Esophagus muscularis mucosa (tissue), 4 donors: ENCODE measurements at regions not wholly inside any gene's neighbourhood (a gene's known extent, or its start where the extent isn't known, plus 50 kb on each side); places are given as distances from the start of the nearest gene placed in this dataset.

ENCODE experiments used
- DNase-seq: peaks from one replicate; pipeline ENCODE4 v3.0.0-alpha.2; 2017; ENCODE audit errors: extremely low spot score
- H3K27ac ChIP-seq, 4 donors: fragments of 200-600 bp; sonication (generic); replicated peaks in 1 of 4; 1 replicate in 3 of 4; 2 replicates in 1 of 4; pipeline ENCODE4 v1.5.1; 2016 to 2019; ENCODE audit warnings: mild to moderate bottlenecking in 1 of 4
- H3K27me3 ChIP-seq, 4 donors: fragments of 200-600 bp; sonication (generic); one replicate each; pipeline versions ENCODE4 v1.5.1 to v1.6.0; 2016 to 2019
- H3K36me3 ChIP-seq, 4 donors: fragments of 200-600 bp; sonication (generic); one replicate each; pipeline ENCODE4 v1.5.1; 2016 to 2019
- H3K4me1 ChIP-seq, 4 donors: fragments of 200-600 bp; sonication (generic); one replicate each; pipeline ENCODE4 v1.5.1; 2016 to 2019
- H3K4me3 ChIP-seq, 4 donors: fragments of 200-600 bp; sonication (generic); 1 replicate in 2 of 4; 2 replicates in 2 of 4; pipeline ENCODE4 v1.5.1; 2016 to 2019; ENCODE audit warnings: mild to moderate bottlenecking in 4 of 4, moderate library complexity in 1 of 4
- H3K9me3 ChIP-seq, 4 donors: fragments of 200-600 bp; sonication (generic); 1 replicate in 3 of 4; 2 replicates in 1 of 4; pipeline ENCODE4 v1.5.1; 2016 to 2019
- EP300 ChIP-seq: sonication (generic); formaldehyde crosslinking; IDR thresholded peaks from one replicate; pipeline ENCODE4 v1.6.1; 2017; ENCODE audit warnings: antibody characterized with exemption
- POLR2A ChIP-seq: fragments of 450-650 bp; IDR thresholded peaks from one replicate; pipeline ENCODE4 v1.6.1; 2017; ENCODE audit warnings: antibody characterized with exemption, moderate library complexity, mild to moderate bottlenecking, low read depth
- POLR2AphosphoS5 ChIP-seq, 2 donors: sonication (generic); formaldehyde crosslinking; IDR thresholded peaks; one replicate each; pipeline ENCODE4 v1.6.1; 2017; ENCODE audit warnings: antibody characterized with exemption in 2 of 2
- whole genome bisulfite sequencing: methylation state at CpG from one replicate; pipeline ENCODE4 v1.1.5; 2018; 5-methylcytosine and 5-hydroxymethylcytosine counted together
- intact Hi-C: fragments of 100-400 bp; cut with DNase I; formaldehyde crosslinking; loops from one replicate; pipeline ENCODE4 v1.15.1; 2023
- TF ChIP-seq, protein P1 (sequence below), 3 experiments: fragments of 200-600 bp in 2 of 3; fragments of 450-650 bp in 1 of 3; sonication (generic) in 2 of 3; IDR thresholded peaks; one replicate each; pipeline ENCODE4 v1.5.1; 2017 to 2019; ENCODE audit warnings: antibody characterized with exemption in 3 of 3, mild to moderate bottlenecking in 2 of 3, moderate library complexity in 1 of 3

DNA sequence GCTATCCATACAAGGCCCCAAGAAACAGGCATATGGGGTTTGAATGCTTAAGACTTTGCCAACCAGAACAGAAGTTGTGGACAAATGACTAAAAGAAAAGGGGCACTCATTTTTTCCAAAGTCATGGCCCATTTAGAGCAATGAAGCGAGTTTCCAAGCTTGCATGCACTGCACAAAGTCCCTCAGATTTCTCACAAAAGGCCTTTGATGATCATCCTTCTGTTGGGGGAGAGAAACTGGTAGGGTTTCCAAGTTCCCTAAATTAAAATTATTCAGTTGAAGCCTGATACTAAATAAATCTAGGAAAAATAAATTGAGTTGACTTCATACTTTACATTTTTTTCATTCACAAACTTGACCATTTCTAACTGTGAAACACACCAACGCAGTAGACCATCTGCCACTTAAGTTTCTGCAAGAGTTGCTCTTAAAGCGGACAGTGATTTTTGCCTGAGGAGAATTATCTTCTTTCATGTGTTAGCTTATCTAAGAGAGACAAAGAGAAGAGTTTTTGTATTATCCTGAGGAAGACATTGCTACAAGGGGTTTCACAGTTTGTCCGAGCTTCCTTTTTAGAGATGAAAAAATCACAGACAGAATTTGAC lies 139.2 kb downstream of the SEC16B start:
- intact Hi-C loops, result no loop called here
- DNase-seq, result no peak
- H3K36me3 ChIP-seq, result no peaks in the 10 kb centered on the region
- no peaks in the 10 kb centered on the region for H3K4me1 ChIP-seq
- H3K9me3 ChIP-seq, result no peaks in the 10 kb centered on the region
- no peak for TF ChIP-seq POLR2AphosphoS5 (IDR thresholded peaks at IDR 0.05)
- TF ChIP-seq POLR2A, result no peak
- TF ChIP-seq, protein P1, sequence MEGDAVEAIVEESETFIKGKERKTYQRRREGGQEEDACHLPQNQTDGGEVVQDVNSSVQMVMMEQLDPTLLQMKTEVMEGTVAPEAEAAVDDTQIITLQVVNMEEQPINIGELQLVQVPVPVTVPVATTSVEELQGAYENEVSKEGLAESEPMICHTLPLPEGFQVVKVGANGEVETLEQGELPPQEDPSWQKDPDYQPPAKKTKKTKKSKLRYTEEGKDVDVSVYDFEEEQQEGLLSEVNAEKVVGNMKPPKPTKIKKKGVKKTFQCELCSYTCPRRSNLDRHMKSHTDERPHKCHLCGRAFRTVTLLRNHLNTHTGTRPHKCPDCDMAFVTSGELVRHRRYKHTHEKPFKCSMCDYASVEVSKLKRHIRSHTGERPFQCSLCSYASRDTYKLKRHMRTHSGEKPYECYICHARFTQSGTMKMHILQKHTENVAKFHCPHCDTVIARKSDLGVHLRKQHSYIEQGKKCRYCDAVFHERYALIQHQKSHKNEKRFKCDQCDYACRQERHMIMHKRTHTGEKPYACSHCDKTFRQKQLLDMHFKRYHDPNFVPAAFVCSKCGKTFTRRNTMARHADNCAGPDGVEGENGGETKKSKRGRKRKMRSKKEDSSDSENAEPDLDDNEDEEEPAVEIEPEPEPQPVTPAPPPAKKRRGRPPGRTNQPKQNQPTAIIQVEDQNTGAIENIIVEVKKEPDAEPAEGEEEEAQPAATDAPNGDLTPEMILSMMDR (IDR thresholded peaks at IDR 0.05), result no peak
- TF ChIP-seq EP300, result no peak
- no peak overlapping the region for H3K27ac ChIP-seq
- 93% methylated on average over 4 of the region's 4 CpGs for WGBS
- no peaks in the 10 kb centered on the region for H3K27me3 ChIP-seq
- no peak overlapping the region for H3K4me3 ChIP-seq

DNA sequence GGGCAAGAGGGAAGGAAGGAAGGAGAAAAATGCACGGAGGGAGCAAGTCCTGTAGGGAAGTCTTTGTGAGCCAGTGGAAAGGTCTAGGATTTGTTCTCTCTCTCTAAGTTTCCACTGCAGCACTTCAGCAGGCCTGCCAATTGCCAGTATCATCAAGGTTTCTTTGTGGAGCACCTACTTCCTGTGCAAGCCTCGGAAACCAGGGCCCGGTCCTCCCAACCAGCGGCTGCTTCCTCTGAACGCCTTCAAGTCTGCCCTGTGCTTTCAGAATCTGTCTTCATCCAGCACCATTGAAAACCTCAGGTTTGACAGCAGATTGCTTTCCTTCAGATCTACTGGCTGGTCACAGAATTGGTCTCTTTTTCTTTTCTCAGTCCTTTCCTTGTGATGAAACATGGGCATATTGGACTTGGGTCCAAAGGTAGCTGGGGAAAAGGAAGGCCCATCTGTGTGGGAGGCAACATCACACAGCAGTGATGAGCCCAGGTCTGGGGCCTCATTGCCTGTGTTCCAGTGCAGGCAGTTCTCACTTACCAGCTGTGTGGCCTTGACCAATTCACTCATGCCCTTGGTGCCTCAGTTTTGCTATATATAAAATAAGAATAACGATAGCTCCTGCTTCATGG lies 144.5 kb downstream of the SEC16B start:
- DNase-seq, result no peak
- 65% methylated on average over 6 of the region's 6 CpGs for WGBS
- TF ChIP-seq, protein P1 (IDR thresholded peaks at IDR 0.05), result no peak
- TF ChIP-seq EP300 (no peak), POLR2AphosphoS5 (IDR thresholded peaks at IDR 0.05) (no peak), POLR2A (no peak)
- H3K4me3 ChIP-seq, result no peak overlapping the region
- no peaks in the 10 kb centered on the region for H3K9me3 ChIP-seq
- intact Hi-C loops, result no loop called here
- peaks cover 0 to 13% (median 7%) of the 10 kb centered on the region in 4 donors for H3K4me1 ChIP-seq
- no peaks in the 10 kb centered on the region for H3K36me3 ChIP-seq
- no peaks in the 10 kb centered on the region for H3K27me3 ChIP-seq
- no peak overlapping the region for H3K27ac ChIP-seq

DNA sequence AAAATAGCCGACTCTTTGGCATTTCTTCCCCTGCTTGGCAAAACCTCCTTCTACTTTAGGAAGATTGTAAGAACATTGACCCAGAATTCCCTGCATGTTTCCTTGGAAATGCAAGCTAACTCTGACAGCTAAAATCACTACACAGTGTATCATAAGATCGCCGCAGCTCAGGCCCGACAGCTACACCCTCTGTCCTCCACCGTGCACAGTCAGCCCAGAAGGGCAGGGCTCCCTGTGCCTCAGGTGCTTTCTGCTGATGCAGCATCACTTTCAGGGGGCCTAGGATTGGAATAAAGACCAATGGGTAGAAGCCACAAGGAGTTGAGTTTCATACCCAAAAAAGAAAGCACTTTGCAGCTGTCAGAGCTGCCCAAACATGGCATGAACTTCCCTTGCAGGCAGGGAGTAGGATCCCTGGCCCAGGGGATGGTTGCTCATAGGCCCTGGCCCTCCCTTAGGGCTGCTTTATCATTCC lies 145.3 kb downstream of the SEC16B start:
- TF ChIP-seq, protein P1 (IDR thresholded peaks at IDR 0.05), result no peak
- no peak for TF ChIP-seq EP300
- TF ChIP-seq POLR2A, result no peak
- no peak for TF ChIP-seq POLR2AphosphoS5 (IDR thresholded peaks at IDR 0.05)
- WGBS, result 56% methylated on average over 1 of the region's 5 CpGs
- DNase-seq, result no peak
- intact Hi-C loops, result no loop called here
- no peak overlapping the region for H3K4me3 ChIP-seq
- no peaks in the 10 kb centered on the region for H3K9me3 ChIP-seq
- no peaks in the 10 kb centered on the region for H3K27me3 ChIP-seq
- no peaks in the 10 kb centered on the region for H3K36me3 ChIP-seq
- no peak overlapping the region for H3K27ac ChIP-seq
- peaks cover 0 to 13% (median 7%) of the 10 kb centered on the region in 4 donors for H3K4me1 ChIP-seq

DNA sequence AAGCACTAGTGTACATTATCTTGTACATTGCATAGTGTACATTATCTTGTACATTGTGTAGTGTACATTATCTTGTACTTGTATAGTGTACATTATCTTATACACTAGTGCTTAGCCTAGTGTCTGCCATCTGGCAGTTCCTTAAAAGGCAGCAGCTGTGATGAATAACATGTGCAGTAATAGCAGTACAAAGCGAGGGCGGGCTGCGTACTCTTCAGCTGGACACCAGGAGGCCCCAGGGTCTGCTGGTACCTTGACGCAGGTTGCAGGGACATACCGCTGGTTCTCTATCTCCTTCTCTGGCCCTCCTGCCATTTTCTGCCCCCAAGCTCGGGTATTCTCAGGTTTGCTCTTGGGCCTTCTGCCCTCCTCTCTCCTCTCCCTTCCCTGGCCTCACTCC lies 149.6 kb downstream of the SEC16B start:
- Histone ChIP-seq H3K4me1 (peaks cover 0 to 13% (median 7%) of the 10 kb centered on the region in 4 donors), H3K27me3 (no peaks in the 10 kb centered on the region), H3K36me3 (no peaks in the 10 kb centered on the region), H3K27ac (no peak overlapping the region), H3K9me3 (peaks cover 0 to 6% (median 0%) of the 10 kb centered on the region in 4 donors), H3K4me3 (no peak overlapping the region)
- intact Hi-C loops, result no loop called here
- DNase-seq, result no peak
- TF ChIP-seq POLR2A, result no peak
- no peak for TF ChIP-seq POLR2AphosphoS5 (IDR thresholded peaks at IDR 0.05)
- TF ChIP-seq EP300, result no peak
- TF ChIP-seq, protein P1 (IDR thresholded peaks at IDR 0.05), result no peak
- WGBS, result 80% methylated on average over 6 of the region's 6 CpGs
